Limb (tissue), 2 donors: ENCODE measurements at regions not wholly inside any gene's neighbourhood (a gene's known extent, or its start where the extent isn't known, plus 50 kb on each side); places are given as distances from the start of the nearest gene placed in this dataset.
"Not testable (repeated sequence)": the region's sequence is repeated elsewhere in the genome, so short reads cannot be mapped to it uniquely, and the experiment has no call there.

ENCODE experiments used
- DNase-seq, 2 donors: peaks; one replicate each; pipeline ENCODE4 v3.0.0-alpha.2; 2016; ENCODE audit errors: extremely low spot score in 2 of 2

DNA sequence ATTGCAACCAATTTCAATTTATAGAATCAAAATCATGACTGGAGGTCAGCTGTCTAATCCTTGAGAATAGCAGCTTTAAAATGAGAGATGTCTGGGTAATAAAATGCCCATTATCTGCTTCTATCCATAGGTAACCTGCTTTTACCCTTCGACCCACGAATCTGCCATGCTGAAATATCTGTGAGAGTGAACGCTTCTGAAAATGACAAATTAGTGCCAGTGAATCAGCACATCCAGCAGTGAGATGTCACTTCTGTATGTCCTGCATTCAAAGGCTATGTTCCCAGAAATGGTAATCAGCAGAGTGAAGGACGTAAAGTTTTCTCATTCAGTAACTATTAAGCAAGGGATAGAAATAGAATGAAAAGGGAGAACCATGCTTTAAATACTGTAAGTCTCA, 532.4 kb upstream of the ITGA1 start:
- DNase-seq: no peak

DNA sequence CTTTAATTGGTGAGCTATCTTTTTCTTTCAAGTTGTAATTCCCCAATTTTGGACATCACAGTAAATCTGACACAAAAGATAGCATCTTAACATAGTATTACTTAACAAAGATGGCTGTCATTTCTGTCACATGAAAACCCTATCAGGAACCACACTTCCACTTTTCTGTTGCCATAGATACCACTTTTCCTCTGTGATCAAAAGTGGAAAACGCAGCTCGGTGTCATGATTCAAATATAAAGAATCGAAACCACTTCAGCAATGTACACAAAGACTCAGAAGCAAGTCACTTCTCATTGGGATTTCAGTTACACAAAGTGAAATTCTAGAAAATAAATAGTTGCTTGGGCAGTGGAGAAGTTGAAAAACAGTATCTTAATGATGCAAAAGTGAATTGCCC, 524.9 kb upstream of the ITGA1 start:
- DNase-seq: no peak

DNA sequence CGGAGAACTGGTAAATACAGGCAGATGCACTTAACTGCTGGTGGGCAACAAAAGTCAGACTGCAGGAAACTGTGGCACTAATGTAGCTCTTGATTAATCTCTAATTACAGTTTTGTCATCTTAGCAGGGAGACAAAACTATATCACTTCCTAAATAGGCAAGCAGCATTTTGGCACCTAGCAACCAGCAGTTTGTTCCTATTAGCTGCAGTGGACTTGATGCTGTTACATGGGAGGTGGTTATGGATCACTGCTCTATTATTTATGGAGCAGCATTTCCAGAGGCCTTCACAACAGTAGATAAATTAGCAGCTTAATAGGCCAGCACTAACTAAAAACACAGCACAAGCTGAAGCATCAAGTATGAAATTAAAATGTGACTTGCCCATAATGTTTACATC, 518.3 kb upstream of the ITGA1 start:
- DNase-seq: no peak

DNA sequence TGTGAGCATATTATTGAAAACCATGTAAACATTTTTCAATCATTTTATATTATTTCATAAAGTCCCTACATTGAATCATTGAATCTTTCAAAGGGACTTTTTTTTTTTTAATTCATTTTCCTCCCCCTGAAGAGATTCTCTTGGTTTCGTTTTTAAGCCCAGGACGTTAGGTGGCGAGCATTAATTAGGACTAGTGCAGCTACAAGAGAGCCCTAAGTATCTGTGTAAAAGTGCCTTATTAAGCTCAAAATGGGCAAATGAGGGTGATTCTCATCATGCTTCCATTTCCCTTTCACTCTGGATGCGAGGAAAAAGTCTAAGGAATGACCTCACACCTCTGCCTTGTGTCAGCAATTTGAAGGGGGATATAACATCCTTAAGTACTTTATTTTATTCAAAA, 517.9 kb upstream of the ITGA1 start:
- DNase-seq: no peak

DNA sequence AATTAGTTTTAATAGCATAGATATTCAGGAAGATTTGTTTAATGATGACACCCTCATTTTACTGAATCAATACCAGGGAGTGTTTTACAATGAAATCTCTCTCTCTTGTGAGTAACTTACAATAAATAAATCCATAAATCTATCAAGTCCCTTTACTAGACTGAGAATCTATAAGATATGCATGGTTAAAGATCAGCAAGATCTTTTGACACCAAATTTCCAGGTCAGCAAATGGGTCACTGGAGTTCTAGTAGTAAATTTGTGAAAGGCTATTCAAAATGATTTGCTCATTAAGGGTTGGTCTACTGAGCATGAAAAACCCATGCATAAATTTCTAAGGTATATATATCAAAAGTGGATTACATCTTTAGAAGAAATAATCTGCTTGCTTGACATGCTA, 512.1 kb upstream of the ITGA1 start:
- no peak for DNase-seq

DNA sequence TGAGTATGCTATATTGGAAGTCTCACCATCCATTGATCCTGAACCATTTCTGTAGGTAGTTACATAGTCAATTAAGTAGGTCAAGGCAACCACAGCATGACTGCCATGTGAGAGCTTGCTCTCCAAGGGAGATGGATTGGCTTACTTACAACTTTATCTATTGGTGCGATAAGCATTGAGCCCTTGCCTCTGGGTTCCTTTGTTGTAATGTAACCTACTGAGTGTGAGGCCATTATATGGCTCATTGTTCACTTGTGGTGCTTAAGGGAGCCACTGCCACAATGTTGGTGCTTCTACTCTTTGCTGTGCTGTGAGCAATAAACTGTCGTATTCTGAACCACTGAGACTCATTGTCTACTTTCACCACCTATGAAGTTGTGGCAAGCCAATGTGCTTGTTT, 510.6 kb upstream of the ITGA1 start:
- no peak for DNase-seq

DNA sequence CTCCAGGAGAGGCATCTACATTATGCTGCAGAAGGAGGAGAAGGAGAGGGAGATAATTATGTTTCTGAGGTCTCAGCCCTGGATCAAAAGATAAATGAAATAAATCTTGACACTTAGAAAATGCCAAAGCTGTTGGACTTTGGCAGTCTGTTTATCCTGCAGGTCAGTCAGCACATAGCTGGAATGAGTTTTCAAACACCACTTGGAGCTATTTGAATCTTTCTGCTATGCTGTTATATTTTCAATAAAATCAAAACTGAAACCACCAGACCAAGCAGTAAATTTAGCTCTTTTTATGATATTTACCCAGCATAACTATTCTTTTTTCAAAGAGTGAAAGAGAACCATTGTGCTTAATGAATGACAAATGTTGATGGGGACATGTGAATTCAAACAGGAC, 505.1 kb upstream of the ITGA1 start:
- DNase-seq: no peak

DNA sequence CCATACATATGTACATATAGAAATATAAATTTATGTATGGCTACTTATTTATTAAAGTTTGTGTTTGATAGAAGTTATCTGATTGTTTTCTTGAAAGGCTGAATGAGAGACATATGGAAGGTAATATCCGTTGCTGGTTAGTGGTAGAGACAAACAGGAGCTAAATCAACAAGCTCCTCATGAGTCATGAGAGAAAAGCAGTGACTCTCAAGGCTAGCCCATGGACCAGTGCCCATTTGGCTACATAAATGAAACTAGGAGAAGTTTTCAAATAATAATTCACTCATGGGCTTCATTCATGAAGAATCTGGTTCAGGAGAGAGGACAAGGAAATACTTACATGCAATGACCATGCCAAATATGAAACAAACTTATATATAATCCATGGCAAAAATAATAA, 504.5 kb upstream of the ITGA1 start:
- DNase-seq: no peak

DNA sequence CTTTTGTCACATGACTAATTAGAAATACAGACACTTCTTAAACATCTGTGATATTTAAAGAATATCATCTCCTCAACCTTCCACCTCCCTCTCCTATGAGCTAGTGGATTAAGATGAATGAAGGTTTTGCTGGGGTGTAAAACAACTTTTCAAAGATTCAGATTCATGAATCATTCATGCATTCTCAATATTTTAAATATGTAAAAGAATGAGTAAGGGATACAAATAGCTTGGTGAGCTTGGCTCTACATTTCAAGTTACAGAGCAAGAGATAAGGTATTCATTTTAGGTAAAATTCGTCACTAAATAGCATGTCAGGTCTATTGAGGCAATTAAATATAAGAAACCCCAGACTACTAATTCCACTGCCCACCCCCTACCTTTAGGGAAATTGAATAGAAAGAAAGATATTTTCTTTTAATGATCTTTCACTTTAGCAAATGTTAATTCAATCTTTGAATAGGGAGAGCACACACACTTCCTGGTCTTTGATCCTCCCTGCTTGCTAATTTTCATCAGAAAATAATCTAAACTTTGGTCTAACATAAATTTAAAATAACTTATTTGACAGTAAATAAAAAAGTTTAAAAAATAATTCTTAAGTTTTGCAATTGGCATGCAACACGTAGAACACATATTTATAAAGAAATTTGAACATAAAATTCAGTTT, 486.9 kb upstream of the ITGA1 start:
- DNase-seq: no peak

DNA sequence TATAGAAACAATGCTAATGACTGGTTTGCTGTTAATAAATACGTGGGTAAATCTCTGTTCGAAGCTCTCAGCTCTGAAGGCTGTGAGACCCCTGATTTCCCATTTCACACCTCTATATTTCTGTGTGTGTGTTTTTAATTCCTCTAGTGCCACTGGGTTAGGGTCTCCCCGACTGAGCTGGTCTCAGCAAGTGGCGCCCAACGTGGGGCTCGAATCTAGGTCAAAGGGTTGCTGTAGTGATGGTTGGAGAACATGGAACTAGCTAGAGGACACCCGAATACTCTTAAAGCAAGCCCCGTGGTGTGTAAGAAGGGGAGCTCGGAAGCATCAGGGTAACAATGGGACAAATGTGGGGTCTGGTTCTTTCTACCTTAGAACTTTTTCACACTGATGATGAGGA, 482.9 kb upstream of the ITGA1 start:
- not testable (repeated sequence) for DNase-seq

DNA sequence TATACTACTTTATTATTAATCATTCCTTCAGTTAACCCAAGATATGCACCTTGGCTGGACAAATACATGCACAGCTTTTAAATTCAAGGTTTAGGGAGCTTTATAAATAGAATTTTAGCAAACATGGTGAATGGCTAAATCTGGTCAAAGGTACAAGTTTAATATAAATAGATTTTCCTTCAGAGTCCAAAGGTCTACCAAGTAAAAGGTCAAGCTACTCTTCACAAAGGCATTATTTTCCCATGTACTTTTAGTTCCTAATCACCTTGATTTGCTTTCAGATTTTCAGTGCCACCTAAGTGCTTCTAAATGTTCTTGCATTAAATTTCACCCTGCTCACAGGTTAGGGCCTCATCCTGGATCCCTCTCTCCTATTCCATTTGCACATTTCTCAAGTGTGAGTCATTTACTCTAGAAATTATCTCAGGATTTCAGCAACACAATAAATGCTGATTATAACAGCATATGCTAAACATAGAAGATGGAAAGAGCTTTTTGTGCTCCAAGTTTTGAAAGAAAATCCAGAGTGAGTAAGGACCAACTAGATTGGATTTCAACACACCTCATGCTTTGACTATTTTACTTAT, 459.4 kb upstream of the ITGA1 start:
- no peak for DNase-seq

DNA sequence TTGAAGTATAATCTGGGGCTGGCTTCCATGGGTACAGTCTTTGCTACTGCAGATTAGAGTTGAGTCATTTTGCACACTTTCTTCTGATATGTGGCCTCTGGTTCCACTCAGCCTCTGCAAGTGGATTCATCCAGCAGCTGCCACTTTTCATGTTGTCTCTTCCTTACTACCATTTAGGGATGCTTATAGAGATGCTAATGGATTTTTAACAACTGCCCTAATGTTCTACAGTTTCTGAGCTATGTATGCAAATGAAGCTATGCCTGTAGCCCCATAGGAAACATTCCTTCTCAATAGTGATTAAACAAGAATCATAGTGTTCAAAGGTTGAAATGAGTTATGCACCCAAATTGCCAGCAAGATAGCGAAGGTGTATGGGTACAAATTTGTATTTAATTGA, 456.0 kb upstream of the ITGA1 start:
- DNase-seq: no peak

DNA sequence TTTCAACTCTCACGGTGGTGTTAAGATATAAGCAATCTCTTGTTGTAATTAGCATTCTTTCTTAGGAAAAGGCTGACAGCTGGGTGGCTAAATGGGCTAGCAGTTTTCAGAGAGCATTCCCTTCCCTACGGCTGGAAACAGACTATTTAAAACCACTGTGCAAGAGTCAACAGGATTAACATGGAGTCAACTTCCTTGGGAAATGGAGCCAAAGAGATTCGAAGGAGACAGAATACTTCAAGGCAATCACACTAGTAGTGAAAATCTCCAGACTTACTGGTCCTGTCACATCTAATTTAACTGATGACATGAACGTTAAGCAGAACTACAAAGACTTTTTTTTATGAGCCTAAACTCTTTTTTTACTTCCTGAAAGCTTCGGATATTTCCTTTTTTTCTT, 453.3 kb upstream of the ITGA1 start:
- DNase-seq: no peak

DNA sequence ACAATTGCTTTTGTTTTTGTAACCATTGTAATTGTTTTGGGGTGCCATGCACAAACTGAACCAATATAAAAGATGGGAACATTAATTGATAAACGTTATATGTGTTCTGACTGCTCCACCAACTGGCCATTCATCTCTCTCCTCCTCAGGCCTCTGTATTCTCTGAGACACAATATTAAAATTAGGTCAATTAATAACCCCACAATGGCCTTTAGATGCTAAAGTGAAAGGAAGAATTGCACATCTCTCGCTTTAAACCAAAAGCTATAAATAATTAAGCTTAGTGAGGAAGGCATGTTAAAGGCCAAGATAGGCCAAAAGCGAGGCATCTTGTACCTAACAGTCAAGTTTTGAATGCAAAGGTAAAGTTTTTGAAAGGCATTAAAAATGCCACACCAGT, 448.4 kb upstream of the ITGA1 start:
- DNase-seq: no peak

DNA sequence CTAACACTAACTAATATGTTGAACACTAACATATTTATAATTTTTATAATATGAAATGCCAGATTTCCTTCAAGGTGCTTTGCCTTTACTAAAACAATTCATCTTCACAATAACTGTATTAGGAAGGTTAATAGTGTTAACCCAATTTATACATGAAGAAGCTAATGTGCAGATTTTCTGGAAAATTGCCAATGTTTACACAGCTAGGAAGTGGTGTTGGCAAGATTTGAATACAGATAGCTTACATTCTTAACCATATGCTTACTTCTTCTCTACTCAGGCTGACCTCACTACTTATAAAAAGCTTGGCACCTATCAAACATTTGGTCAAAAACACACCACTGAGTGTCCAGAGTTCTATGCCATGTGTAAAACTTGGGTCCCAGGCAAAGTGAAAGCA, 445.4 kb upstream of the ITGA1 start:
- no peak for DNase-seq

DNA sequence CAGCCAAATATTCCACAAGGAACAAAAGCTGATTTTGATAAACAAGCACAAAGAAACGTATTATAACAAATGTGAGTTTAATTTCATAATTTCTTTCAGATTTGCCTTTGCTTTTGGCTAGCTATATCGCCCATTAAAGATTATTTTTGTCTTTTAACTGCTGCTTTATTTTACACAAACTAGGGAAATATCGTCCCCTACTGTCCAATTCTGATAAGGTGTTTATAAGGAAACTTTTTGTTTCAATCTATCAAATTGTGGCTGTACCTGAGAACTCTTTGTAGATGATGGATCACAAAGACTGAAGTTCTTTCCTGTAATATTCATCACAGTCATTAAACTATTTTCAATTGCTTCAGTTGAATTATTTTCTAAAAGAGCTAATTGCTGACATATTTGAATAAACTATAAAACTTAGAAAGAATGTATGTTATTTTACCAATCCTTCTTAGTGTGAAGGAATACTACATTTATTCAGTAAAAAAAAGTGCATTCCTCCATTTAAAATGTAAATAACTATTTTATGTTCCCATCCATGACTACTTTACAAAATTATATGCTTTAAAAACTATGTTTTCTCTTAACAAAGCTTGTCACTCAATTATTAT, 431.3 kb upstream of the ITGA1 start:
- no peak for DNase-seq

DNA sequence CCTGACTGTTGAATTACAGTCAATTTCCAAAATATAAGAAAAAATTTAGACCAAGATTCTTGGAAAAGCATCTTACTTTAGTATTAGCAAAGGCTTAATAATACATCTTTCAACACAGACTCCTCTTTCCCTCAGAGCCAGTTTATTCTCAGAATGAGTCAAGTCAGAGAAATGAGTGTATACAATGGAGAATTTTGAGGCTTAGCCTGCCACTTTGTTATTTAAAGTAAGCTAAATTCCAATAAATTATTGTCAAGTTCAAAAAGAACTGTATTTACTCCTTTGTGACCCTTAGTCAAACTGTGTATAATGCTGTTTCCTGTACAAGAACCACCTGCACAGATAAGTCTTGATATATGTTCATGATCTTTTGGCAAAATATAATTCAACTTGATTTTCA, 428.5 kb upstream of the ITGA1 start:
- DNase-seq: no peak

DNA sequence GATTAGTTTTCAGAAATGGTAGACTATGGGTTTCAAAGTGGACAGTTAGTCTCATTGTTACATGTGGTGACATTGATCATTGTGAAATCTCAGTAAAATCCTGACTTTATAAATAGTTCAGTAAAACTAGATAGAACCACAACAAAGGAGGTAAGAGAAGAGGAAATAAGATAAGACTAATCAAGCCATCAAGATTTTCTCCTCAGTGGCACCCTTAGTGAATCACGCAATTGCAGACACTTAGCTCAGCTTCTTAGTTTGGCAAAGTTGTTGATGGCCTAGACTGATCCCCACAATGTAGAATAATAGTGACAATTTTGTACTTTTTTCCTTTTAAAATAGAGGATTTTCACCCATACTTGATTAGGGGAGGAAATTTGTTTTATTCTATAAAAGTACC, 426.7 kb upstream of the ITGA1 start:
- no peak for DNase-seq

DNA sequence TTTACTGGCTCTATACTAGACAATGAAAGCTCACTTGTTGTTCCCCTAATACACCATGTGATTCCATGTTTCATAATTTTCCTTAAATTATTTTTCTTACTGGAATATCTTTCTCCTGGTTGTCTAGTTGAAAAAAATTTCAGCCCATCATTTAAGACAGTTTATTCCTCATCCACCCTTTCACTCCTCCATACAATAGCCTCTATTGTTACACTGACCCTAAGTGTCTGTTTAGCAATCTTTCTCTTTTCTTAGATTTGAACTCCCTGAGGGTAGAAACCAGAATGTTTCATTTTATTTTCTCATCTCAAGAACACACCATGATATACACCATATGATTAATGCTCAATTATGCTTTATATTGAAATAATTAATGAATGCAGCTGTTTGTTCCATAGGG, 413.4 kb upstream of the ITGA1 start:
- DNase-seq: no peak

DNA sequence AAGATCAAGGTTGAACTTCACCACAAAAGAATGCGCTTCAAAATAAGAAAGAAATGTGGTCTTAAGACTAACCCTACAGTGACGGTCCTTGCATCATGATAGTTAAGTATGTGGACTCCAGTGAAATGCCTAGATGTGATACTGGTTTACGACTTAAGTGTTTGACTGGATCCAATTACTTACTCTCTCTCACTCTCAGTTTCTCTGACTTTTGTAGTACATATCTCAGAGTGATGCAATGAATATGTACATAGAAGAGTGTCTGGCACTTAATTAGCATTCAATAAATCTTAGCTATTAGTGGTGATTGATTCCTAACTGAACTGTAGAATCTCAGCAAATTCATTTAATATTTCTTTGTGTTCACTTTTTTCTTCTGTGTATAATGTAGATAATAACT, 411.7 kb upstream of the ITGA1 start:
- DNase-seq: no peak

DNA sequence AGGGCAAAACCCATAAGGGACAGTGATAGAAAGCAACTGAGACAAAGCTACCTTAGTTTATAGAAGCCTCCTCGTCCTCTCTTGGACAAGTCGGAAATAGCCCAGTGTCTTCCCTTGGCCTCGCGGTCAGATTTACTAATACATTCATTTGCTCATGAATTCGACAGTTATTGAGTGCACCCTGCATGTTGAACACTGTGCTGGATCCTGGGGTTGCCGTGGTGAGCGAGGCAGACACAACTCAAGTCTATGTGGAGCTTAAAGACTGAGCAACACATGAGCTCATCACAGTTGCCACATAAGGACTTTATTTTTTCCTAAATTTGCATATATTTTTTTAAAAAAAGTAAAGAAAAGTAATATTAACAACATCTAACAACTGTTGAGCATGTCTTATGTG, 411.1 kb upstream of the ITGA1 start:
- no peak for DNase-seq

DNA sequence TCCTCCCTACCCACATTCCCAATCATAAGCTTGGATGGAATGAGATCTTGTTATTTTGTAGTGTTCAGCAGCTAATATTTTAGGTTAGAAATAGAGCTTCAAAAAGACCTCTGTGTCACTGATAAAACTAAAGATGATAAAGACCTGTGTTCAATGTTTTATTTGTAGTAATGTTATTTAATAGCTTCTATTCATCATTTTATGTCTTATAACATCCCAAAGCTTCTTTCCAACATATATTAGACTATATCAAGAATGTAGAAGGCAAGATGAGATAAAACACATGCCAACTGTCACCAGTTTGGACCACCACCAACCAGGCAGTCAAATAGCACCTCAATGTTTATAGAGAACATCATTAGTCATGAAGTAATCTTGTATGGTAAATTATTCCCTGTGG, 409.5 kb upstream of the ITGA1 start:
- DNase-seq: no peak

DNA sequence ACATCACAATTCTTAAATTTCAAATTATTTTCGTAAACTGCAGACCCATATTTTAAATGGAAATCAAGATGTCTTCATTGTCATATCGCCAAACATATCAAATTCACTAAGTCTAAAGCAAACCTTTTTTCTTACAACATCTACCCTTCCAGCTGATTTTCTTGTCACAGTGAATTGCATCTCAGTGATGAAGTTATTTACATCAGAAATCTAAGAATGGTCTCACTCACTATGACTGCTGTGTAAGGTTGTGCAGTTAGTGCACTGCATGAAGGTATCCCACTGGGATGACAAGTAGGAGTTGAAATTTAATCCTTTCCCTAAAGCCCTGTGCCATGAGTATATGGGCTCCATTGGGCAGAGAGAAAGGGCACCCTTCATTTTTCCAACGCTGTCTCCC, 399.4 kb upstream of the ITGA1 start:
- no peak for DNase-seq

DNA sequence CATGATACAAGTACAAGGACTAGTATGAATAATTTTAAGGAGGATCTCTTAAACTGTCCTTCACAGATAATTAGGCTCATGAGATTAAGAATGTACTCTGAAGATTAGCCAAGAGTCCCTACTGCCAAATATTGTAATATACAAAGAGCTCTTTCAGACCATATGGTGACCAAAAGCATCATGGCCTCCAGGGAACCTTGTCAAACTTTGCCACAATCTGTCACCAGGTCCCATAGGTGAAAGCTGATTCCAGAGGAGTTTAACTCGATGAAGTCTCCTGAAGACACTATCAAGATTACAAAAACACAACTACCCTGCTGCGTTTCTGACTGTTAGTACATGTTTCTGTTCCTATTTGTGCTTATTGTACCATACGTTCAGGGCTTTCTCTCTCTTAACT, 395.4 kb upstream of the ITGA1 start:
- no peak for DNase-seq
